ENCODE measurements at regions not wholly inside any gene's neighbourhood (a gene's known extent, or its start where the extent isn't known, plus 50 kb on each side); places are given as distances from the start of the nearest gene placed in this dataset.

GRCh38 chr12:31855427-31855826, 103.8 kb upstream of the RESF1 start:
- WGBS, 2 donors (ENCODE audit: low coverage in 1 of 2), result 90 to 95% methylated on average over 5 of the region's 5 CpGs
- Histone ChIP-seq H3K27me3 (no peaks in the 10 kb centered on the region), H3K36me3 (no peaks in the 10 kb centered on the region), H3K4me1 (no peaks in the 10 kb centered on the region), H3K27ac (no peak overlapping the region), H3K9me3 (peaks cover 0 to 2% of the 10 kb centered on the region in 2 donors), H3K4me3 (no peak overlapping the region)
- intact Hi-C loops (cut with DNase I; ENCODE audit: low total_unique reads) (no loop called here), in situ Hi-C loops (cut with MboI; ENCODE audit: low pct_ligation_motif_present in 1 of 4, low pct_unique_long_range_greater_than_20kb in 1 of 4, low sequenced_read_pairs in 3 of 4) (no loop called here)
- TF ChIP-seq POLR2A (IDR thresholded peaks at IDR 0.05), result no peak
- no peak for TF ChIP-seq EP300 (IDR thresholded peaks at IDR 0.05; ENCODE audit: low read depth)
- no peak for TF ChIP-seq CTCF (IDR thresholded peaks at IDR 0.05)
- no peak for TF ChIP-seq POLR2AphosphoS5 (IDR thresholded peaks at IDR 0.05)
- DNase-seq, result no peak

DNA sequence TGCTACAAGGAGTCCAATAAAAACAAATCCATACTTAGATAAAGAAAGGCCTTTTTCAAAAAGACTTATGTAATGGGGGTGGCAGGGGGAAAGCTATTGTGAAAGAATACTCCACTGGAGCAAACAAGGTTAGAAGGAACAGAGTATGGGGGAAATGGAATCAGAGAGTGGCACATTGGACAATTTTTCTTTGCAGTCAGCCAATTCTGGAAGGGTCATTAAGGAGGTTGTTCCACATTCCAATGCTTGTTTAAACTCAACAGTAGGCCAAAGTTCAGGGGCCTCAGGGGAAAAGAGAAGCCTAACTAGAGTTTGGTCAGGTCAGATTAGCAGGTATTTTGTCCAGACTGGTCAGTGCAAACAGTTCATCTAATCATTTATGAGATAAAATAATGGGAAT, 105.2 kb upstream of the RESF1 start:
- no peaks in the 10 kb centered on the region for H3K27me3 ChIP-seq
- H3K4me3 ChIP-seq, result no peak overlapping the region
- intact Hi-C loops (cut with DNase I; ENCODE audit: low total_unique reads), result no loop called here
- no peak overlapping the region for H3K27ac ChIP-seq
- no peaks in the 10 kb centered on the region for H3K36me3 ChIP-seq
- no peak for DNase-seq
- peaks cover 9 to 17% of the 10 kb centered on the region in 2 donors for H3K9me3 ChIP-seq
- in situ Hi-C loops (cut with MboI; ENCODE audit: low pct_ligation_motif_present in 1 of 4, low pct_unique_long_range_greater_than_20kb in 1 of 4, low sequenced_read_pairs in 3 of 4), result no loop called here
- TF ChIP-seq EP300 (IDR thresholded peaks at IDR 0.05; ENCODE audit: low read depth) (no peak), POLR2AphosphoS5 (IDR thresholded peaks at IDR 0.05) (no peak), CTCF (IDR thresholded peaks at IDR 0.05) (no peak), POLR2A (IDR thresholded peaks at IDR 0.05) (no peak)
- H3K4me1 ChIP-seq, result no peaks in the 10 kb centered on the region

DNA sequence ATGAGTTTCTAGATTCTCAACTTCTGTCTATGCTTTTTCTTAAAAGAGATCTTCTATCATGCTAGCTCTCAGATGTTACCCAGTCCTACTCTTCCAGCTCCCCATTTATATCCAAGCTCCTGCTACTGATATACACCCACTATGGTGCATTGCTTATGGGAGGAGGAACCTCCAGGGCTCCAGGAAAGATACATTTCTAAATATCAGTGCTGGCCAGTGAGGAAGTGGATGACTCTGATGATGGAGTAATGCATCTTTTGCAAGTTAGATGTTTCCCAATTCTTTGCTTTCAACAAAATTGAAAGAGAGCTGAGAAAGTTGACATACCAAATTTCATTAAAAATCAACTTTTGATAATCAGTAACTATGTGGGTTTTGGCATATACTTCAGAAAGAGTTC, 105.7 kb upstream of the RESF1 start:
- no peak overlapping the region for H3K4me3 ChIP-seq
- no peak for DNase-seq
- H3K4me1 ChIP-seq, result no peaks in the 10 kb centered on the region
- in situ Hi-C loops (cut with MboI; ENCODE audit: low pct_ligation_motif_present in 1 of 4, low pct_unique_long_range_greater_than_20kb in 1 of 4, low sequenced_read_pairs in 3 of 4), result no loop called here
- H3K27ac ChIP-seq, result no peak overlapping the region
- intact Hi-C loops (cut with DNase I; ENCODE audit: low total_unique reads), result no loop called here
- H3K27me3 ChIP-seq, result no peaks in the 10 kb centered on the region
- H3K36me3 ChIP-seq, result no peaks in the 10 kb centered on the region
- no peak for TF ChIP-seq CTCF (IDR thresholded peaks at IDR 0.05)
- TF ChIP-seq EP300 (IDR thresholded peaks at IDR 0.05; ENCODE audit: low read depth), result no peak
- TF ChIP-seq POLR2A (IDR thresholded peaks at IDR 0.05), result no peak
- no peak for TF ChIP-seq POLR2AphosphoS5 (IDR thresholded peaks at IDR 0.05)
- peaks cover 13 to 20% of the 10 kb centered on the region in 2 donors for H3K9me3 ChIP-seq

DNA sequence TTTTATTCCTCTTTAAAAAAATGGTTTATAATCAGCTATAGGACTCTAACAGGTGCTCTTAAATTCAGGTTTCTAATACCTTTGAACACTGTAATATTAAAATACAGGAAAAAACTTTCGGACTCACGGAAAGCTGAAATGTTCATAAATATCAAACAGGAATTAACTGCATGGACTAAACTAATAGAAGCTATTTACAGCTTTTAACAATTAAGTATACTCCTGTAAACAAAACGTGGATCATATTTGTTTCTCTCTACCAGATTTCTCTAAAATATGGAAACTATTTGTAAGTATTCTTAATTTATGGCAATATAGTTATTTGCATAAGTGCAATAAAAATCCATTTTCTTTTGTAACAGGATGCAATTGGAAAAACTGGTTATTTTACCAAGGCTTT, 108.9 kb upstream of the RESF1 start:
- no peak for TF ChIP-seq CTCF (IDR thresholded peaks at IDR 0.05)
- no peak for TF ChIP-seq EP300 (IDR thresholded peaks at IDR 0.05; ENCODE audit: low read depth)
- TF ChIP-seq POLR2A (IDR thresholded peaks at IDR 0.05), result no peak
- TF ChIP-seq POLR2AphosphoS5 (IDR thresholded peaks at IDR 0.05), result no peak
- DNase-seq, result no peak
- H3K9me3 ChIP-seq, result peaks cover 13 to 27% of the 10 kb centered on the region in 2 donors
- H3K4me3 ChIP-seq, result no peak overlapping the region
- no peaks in the 10 kb centered on the region for H3K27me3 ChIP-seq
- no peaks in the 10 kb centered on the region for H3K4me1 ChIP-seq
- intact Hi-C loops (cut with DNase I; ENCODE audit: low total_unique reads), result no loop called here
- WGBS, 2 donors (ENCODE audit: low coverage in 1 of 2), result 57% methylated on average over 3 of the region's 3 CpGs
- H3K27ac ChIP-seq, result no peak overlapping the region
- no peaks in the 10 kb centered on the region for H3K36me3 ChIP-seq
- in situ Hi-C loops (cut with MboI; ENCODE audit: low pct_ligation_motif_present in 1 of 4, low pct_unique_long_range_greater_than_20kb in 1 of 4, low sequenced_read_pairs in 3 of 4), result no loop called here

All from transverse colon (tissue), 4 donors.